ENCODE measurements at regions not wholly inside any gene's neighbourhood (a gene's known extent, or its start where the extent isn't known, plus 50 kb on each side); places are given as distances from the start of the nearest gene placed in this dataset.

DNA sequence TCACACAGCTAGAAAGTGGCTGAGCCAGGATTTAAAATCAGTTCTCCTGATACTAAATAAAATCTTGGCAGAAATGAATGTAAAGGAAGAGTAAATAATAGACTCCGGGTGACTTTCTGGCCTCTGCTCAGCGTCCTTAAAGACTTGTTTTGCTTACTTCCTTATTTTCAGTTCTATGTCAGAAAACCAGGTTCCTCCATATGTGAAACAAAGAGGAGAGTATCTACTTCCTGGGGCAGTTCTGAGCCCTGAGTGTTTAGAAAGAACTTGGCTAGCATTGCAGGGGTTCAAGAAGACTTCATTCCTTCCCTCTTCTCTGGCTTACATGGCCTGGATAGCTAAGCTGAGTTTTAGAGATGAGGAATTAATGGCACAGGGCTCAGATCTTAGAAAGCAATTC, 222.8 kb upstream of the TLE3 start:
- H3K36me3 ChIP-seq (ENCODE audit: control insufficient read depth in 1 of 2, insufficient read depth in 2 of 2, low read length in 1 of 2): no peaks in the 10 kb centered on the region
- WGBS, 2 donors: 10% methylated on average over 2 of the region's 2 CpGs
- DNase-seq: no peak
- no peaks in the 10 kb centered on the region for H3K27me3 ChIP-seq (ENCODE audit: control insufficient read depth in 1 of 2, insufficient read depth in 2 of 2, low read length in 1 of 2)
- H3K27ac ChIP-seq (ENCODE audit: low read depth in 1 of 2, low read length in 2 of 2): no peak overlapping the region
- H3K9me3 ChIP-seq (ENCODE audit: control insufficient read depth, low read length): peaks cover 1% of the 10 kb centered on the region
- no peak for ATAC-seq (ENCODE audit: low FRiP score)
- H3K4me3 ChIP-seq (ENCODE audit: low read length in 2 of 2): no peak overlapping the region
- H3K4me1 ChIP-seq (ENCODE audit: control insufficient read depth in 1 of 2, insufficient read depth in 2 of 2, low read length in 2 of 2): no peaks in the 10 kb centered on the region
- intact Hi-C loops (cut with DNase I): no loop called here

- 88 to 89% methylated on average over 3 of the region's 3 CpGs for WGBS, 2 donors
- ATAC-seq (ENCODE audit: low FRiP score) (no peak), DNase-seq (no peak)
- H3K4me3 ChIP-seq (ENCODE audit: low read length in 2 of 2): no peak overlapping the region
- no peaks in the 10 kb centered on the region for H3K4me1 ChIP-seq (ENCODE audit: control insufficient read depth in 1 of 2, insufficient read depth in 2 of 2, low read length in 2 of 2)
- H3K36me3 ChIP-seq (ENCODE audit: control insufficient read depth in 1 of 2, insufficient read depth in 2 of 2, low read length in 1 of 2): no peaks in the 10 kb centered on the region
- no peak overlapping the region for H3K27ac ChIP-seq (ENCODE audit: low read depth in 1 of 2, low read length in 2 of 2)
- H3K27me3 ChIP-seq (ENCODE audit: control insufficient read depth in 1 of 2, insufficient read depth in 2 of 2, low read length in 1 of 2): no peaks in the 10 kb centered on the region
- intact Hi-C loops (cut with DNase I): no loop called here
- peaks cover 1% of the 10 kb centered on the region for H3K9me3 ChIP-seq (ENCODE audit: control insufficient read depth, low read length)
These were observed 222.4 kb upstream of the TLE3 start for GRCh38 chr15:70320077-70320476.

DNA sequence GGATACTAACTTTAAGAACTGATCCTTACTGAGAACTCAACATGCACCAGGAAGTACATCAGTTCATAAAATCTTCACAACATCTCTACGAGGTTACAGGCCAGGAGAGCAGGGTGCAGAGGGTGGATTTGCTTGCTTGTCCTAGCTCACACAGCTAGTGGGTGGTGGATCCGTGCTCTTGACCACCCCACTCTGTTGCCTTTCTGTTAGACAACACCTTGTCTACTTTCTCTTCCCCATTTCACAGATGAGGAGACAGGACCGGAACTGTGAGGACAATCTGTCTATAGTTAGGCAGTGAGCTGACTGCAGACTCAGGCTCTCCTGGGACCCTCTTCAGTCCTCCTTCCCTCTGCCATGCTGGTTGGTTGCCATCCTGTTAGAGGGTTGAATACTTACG, 221.7 kb upstream of the TLE3 start:
- no peak for DNase-seq
- H3K27me3 ChIP-seq (ENCODE audit: control insufficient read depth in 1 of 2, insufficient read depth in 2 of 2, low read length in 1 of 2): no peaks in the 10 kb centered on the region
- H3K4me1 ChIP-seq (ENCODE audit: control insufficient read depth in 1 of 2, insufficient read depth in 2 of 2, low read length in 2 of 2): no peaks in the 10 kb centered on the region
- no peak overlapping the region for H3K4me3 ChIP-seq (ENCODE audit: low read length in 2 of 2)
- ATAC-seq (ENCODE audit: low FRiP score): no peak
- intact Hi-C loops (cut with DNase I): no loop called here
- no peak overlapping the region for H3K27ac ChIP-seq (ENCODE audit: low read depth in 1 of 2, low read length in 2 of 2)
- H3K36me3 ChIP-seq (ENCODE audit: control insufficient read depth in 1 of 2, insufficient read depth in 2 of 2, low read length in 1 of 2): no peaks in the 10 kb centered on the region
- peaks cover 1% of the 10 kb centered on the region for H3K9me3 ChIP-seq (ENCODE audit: control insufficient read depth, low read length)
- 95 to 96% methylated on average over 4 of the region's 4 CpGs for WGBS, 2 donors

GRCh38 chr15:70318594-70319465, 221.1 kb upstream of the TLE3 start:
- H3K4me3 ChIP-seq (ENCODE audit: low read length in 2 of 2): no peak overlapping the region
- no peaks in the 10 kb centered on the region for H3K4me1 ChIP-seq (ENCODE audit: control insufficient read depth in 1 of 2, insufficient read depth in 2 of 2, low read length in 2 of 2)
- WGBS, 2 donors: 77 to 83% methylated on average over 11 of the region's 11 CpGs
- H3K36me3 ChIP-seq (ENCODE audit: control insufficient read depth in 1 of 2, insufficient read depth in 2 of 2, low read length in 1 of 2): no peaks in the 10 kb centered on the region
- H3K9me3 ChIP-seq (ENCODE audit: control insufficient read depth, low read length): peaks cover 2% of the 10 kb centered on the region
- ATAC-seq (ENCODE audit: low FRiP score) (no peak), DNase-seq (peak in 1 of 2 donors; percentile 63)
- intact Hi-C loops (cut with DNase I): no loop called here
- H3K27ac ChIP-seq (ENCODE audit: low read depth in 1 of 2, low read length in 2 of 2): no peak overlapping the region
- H3K27me3 ChIP-seq (ENCODE audit: control insufficient read depth in 1 of 2, insufficient read depth in 2 of 2, low read length in 1 of 2): no peaks in the 10 kb centered on the region

GRCh38 chr15:70316059-70316600, 218.4 kb upstream of the TLE3 start:
- H3K4me3 ChIP-seq (ENCODE audit: low read length in 2 of 2): no peak overlapping the region
- DNase-seq (no peak), ATAC-seq (ENCODE audit: low FRiP score) (no peak)
- H3K27me3 ChIP-seq (ENCODE audit: control insufficient read depth in 1 of 2, insufficient read depth in 2 of 2, low read length in 1 of 2): no peaks in the 10 kb centered on the region
- H3K9me3 ChIP-seq (ENCODE audit: control insufficient read depth, low read length): peaks cover 3% of the 10 kb centered on the region
- no peaks in the 10 kb centered on the region for H3K36me3 ChIP-seq (ENCODE audit: control insufficient read depth in 1 of 2, insufficient read depth in 2 of 2, low read length in 1 of 2)
- H3K4me1 ChIP-seq (ENCODE audit: control insufficient read depth in 1 of 2, insufficient read depth in 2 of 2, low read length in 2 of 2): no peaks in the 10 kb centered on the region
- no peak overlapping the region for H3K27ac ChIP-seq (ENCODE audit: low read depth in 1 of 2, low read length in 2 of 2)
- intact Hi-C loops (cut with DNase I): no loop called here
- WGBS, 2 donors: 89 to 90% methylated on average over 8 of the region's 8 CpGs

- H3K27me3 ChIP-seq (ENCODE audit: control insufficient read depth in 1 of 2, insufficient read depth in 2 of 2, low read length in 1 of 2): no peaks in the 10 kb centered on the region
- no peaks in the 10 kb centered on the region for H3K36me3 ChIP-seq (ENCODE audit: control insufficient read depth in 1 of 2, insufficient read depth in 2 of 2, low read length in 1 of 2)
- H3K4me3 ChIP-seq (ENCODE audit: low read length in 2 of 2): no peak overlapping the region
- DNase-seq (no peak), ATAC-seq (ENCODE audit: low FRiP score) (no peak)
- no peak overlapping the region for H3K27ac ChIP-seq (ENCODE audit: low read depth in 1 of 2, low read length in 2 of 2)
- H3K9me3 ChIP-seq (ENCODE audit: control insufficient read depth, low read length): peaks cover 3% of the 10 kb centered on the region
- no peaks in the 10 kb centered on the region for H3K4me1 ChIP-seq (ENCODE audit: control insufficient read depth in 1 of 2, insufficient read depth in 2 of 2, low read length in 2 of 2)
- intact Hi-C loops (cut with DNase I): no loop called here
These were observed 217.7 kb upstream of the TLE3 start for GRCh38 chr15:70315431-70315830.

DNA sequence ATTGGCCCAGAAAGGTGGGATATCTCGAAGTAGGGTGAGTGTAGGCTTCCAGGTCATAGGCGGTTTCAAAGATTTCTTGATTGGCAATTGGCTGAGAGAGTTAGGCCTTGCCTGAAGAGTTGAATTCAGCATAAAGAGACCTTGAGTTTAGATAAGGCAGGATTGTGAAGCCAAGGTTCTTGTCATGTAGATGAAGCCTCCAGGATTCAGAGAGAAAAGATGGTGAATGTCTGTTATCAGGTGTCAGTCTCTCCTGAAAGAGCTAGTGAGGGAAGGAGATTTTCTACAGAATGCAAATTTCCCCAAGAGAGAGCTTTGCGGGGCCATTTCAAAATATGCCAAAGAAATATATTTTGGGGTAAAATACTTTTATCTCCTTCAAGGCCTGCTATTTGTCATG, 217.0 kb upstream of the TLE3 start:
- no peak overlapping the region for H3K27ac ChIP-seq (ENCODE audit: low read depth in 1 of 2, low read length in 2 of 2)
- 95 to 97% methylated on average over 3 of the region's 3 CpGs for WGBS, 2 donors
- ATAC-seq (ENCODE audit: low FRiP score): no peak
- no peak for DNase-seq
- no peaks in the 10 kb centered on the region for H3K4me1 ChIP-seq (ENCODE audit: control insufficient read depth in 1 of 2, insufficient read depth in 2 of 2, low read length in 2 of 2)
- H3K27me3 ChIP-seq (ENCODE audit: control insufficient read depth in 1 of 2, insufficient read depth in 2 of 2, low read length in 1 of 2): no peaks in the 10 kb centered on the region
- H3K36me3 ChIP-seq (ENCODE audit: control insufficient read depth in 1 of 2, insufficient read depth in 2 of 2, low read length in 1 of 2): no peaks in the 10 kb centered on the region
- intact Hi-C loops (cut with DNase I): no loop called here
- H3K9me3 ChIP-seq (ENCODE audit: control insufficient read depth, low read length): peaks cover 3% of the 10 kb centered on the region
- no peak overlapping the region for H3K4me3 ChIP-seq (ENCODE audit: low read length in 2 of 2)

- Histone ChIP-seq H3K9me3 (ENCODE audit: control insufficient read depth, low read length) (peaks cover 3% of the 10 kb centered on the region), H3K27me3 (ENCODE audit: control insufficient read depth in 1 of 2, insufficient read depth in 2 of 2, low read length in 1 of 2) (no peaks in the 10 kb centered on the region), H3K27ac (ENCODE audit: low read depth in 1 of 2, low read length in 2 of 2) (no peak overlapping the region), H3K4me1 (ENCODE audit: control insufficient read depth in 1 of 2, insufficient read depth in 2 of 2, low read length in 2 of 2) (no peaks in the 10 kb centered on the region), H3K36me3 (ENCODE audit: control insufficient read depth in 1 of 2, insufficient read depth in 2 of 2, low read length in 1 of 2) (no peaks in the 10 kb centered on the region), H3K4me3 (ENCODE audit: low read length in 2 of 2) (no peak overlapping the region)
- WGBS, 2 donors: 95 to 98% methylated on average over 3 of the region's 3 CpGs
- ATAC-seq (ENCODE audit: low FRiP score): no peak
- intact Hi-C loops (cut with DNase I): no loop called here
- DNase-seq: no peak
These were observed 216.3 kb upstream of the TLE3 start for GRCh38 chr15:70314018-70314354.

Data from aorta (tissue), 5 donors.